Thoracic aorta (tissue), 2 donors: ENCODE measurements at regions not wholly inside any gene's neighbourhood (a gene's known extent, or its start where the extent isn't known, plus 50 kb on each side); places are given as distances from the start of the nearest gene placed in this dataset.

Source experiments
- ATAC-seq: fragments of 150-250 bp; one replicate; pipeline ENCODE4 v1.8.0; 2017; ENCODE audit warnings: low read depth; ENCODE audit not compliant: insufficient number of reproducible peaks, low FRiP score
- DNase-seq: peaks from one replicate; pipeline ENCODE4 v3.0.0-alpha.2; 2020; ENCODE audit warnings: low spot score
- H3K27ac ChIP-seq, 2 donors: fragments of 200-600 bp; sonication (generic); 1 replicate in 1 of 2; 2 replicates in 1 of 2; pipeline ENCODE4 v1.5.1; 2016; ENCODE audit warnings: mild to moderate bottlenecking in 2 of 2, moderate library complexity in 2 of 2
- H3K27me3 ChIP-seq: fragments of 200-600 bp; sonication (generic); replicated peaks from 2 replicates; pipeline ENCODE4 v1.6.0; 2016; ENCODE audit warnings: mild to moderate bottlenecking; ENCODE audit not compliant: insufficient read depth
- H3K36me3 ChIP-seq: fragments of 200-600 bp; sonication (generic); one replicate; pipeline ENCODE4 v1.5.1; 2016
- H3K4me1 ChIP-seq, 2 donors: fragments of 200-600 bp; sonication (generic); 1 replicate in 1 of 2; 2 replicates in 1 of 2; pipeline versions ENCODE4 v1.5.1 to v1.6.0; 2016; ENCODE audit warnings: low read depth in 2 of 2, mild to moderate bottlenecking in 1 of 2; ENCODE audit not compliant: control insufficient read depth in 1 of 2
- H3K4me3 ChIP-seq: fragments of 200-600 bp; sonication (generic); 2 replicates; pipeline ENCODE4 v1.5.1; 2016; ENCODE audit warnings: mild to moderate bottlenecking
- H3K9me3 ChIP-seq: fragments of 200-600 bp; sonication (generic); 2 replicates; pipeline ENCODE4 v1.5.1; 2016
- CTCF ChIP-seq: fragments of 200-600 bp; sonication (generic); IDR thresholded peaks from one replicate; pipeline ENCODE4 v1.5.1; 2019; ENCODE audit warnings: antibody characterized with exemption

GRCh38 chr16:59887856-59888255, 1153.7 kb upstream of the GOT2 start:
- no peaks in the 10 kb centered on the region for H3K27me3 ChIP-seq
- DNase-seq (no peak), ATAC-seq (no peak)
- H3K9me3 ChIP-seq: no peaks in the 10 kb centered on the region
- no peaks in the 10 kb centered on the region for H3K36me3 ChIP-seq
- no peak for TF ChIP-seq CTCF
- no peak overlapping the region for H3K4me3 ChIP-seq
- no peaks in the 10 kb centered on the region for H3K4me1 ChIP-seq
- no peak overlapping the region for H3K27ac ChIP-seq

GRCh38 chr16:59886021-59886420, 1151.9 kb upstream of the GOT2 start:
- H3K27ac ChIP-seq: no peak overlapping the region
- no peak for TF ChIP-seq CTCF
- no peak for DNase-seq

GRCh38 chr16:59881376-59881775, 1147.3 kb upstream of the GOT2 start:
- no peaks in the 10 kb centered on the region for H3K36me3 ChIP-seq

More at GRCh38 chr16:59886021-59886420, 1151.9 kb upstream of the GOT2 start:
- Histone ChIP-seq H3K36me3 (no peaks in the 10 kb centered on the region), H3K4me3 (no peak overlapping the region), H3K4me1 (no peaks in the 10 kb centered on the region), H3K27me3 (no peaks in the 10 kb centered on the region), H3K9me3 (no peaks in the 10 kb centered on the region)
- ATAC-seq: no peak

GRCh38 chr16:59880611-59881010, 1146.5 kb upstream of the GOT2 start:
- H3K27me3 ChIP-seq: no peaks in the 10 kb centered on the region
- TF ChIP-seq CTCF: no peak
- no peaks in the 10 kb centered on the region for H3K36me3 ChIP-seq
- H3K4me3 ChIP-seq: no peak overlapping the region
- ATAC-seq (no peak), DNase-seq (no peak)
- no peak overlapping the region for H3K27ac ChIP-seq
- no peaks in the 10 kb centered on the region for H3K4me1 ChIP-seq
- H3K9me3 ChIP-seq: no peaks in the 10 kb centered on the region

More at GRCh38 chr16:59881376-59881775, 1147.3 kb upstream of the GOT2 start:
- DNase-seq (no peak), ATAC-seq (no peak)
- no peak overlapping the region for H3K4me3 ChIP-seq
- TF ChIP-seq CTCF: no peak
- H3K9me3 ChIP-seq: no peaks in the 10 kb centered on the region
- H3K27ac ChIP-seq: no peak overlapping the region
- H3K4me1 ChIP-seq: no peaks in the 10 kb centered on the region
- no peaks in the 10 kb centered on the region for H3K27me3 ChIP-seq

- no peak overlapping the region for H3K4me3 ChIP-seq
- no peak for DNase-seq
Measured at GRCh38 chr16:59878999-59879398, 1144.9 kb upstream of the GOT2 start.

More at GRCh38 chr16:59878999-59879398, 1144.9 kb upstream of the GOT2 start:
- ATAC-seq: no peak
- Histone ChIP-seq H3K4me1 (no peaks in the 10 kb centered on the region), H3K27me3 (no peaks in the 10 kb centered on the region), H3K36me3 (no peaks in the 10 kb centered on the region), H3K27ac (no peak overlapping the region), H3K9me3 (no peaks in the 10 kb centered on the region)
- no peak for TF ChIP-seq CTCF
